ENCODE measurements at regions not wholly inside any gene's neighbourhood (a gene's known extent, or its start where the extent isn't known, plus 50 kb on each side); places are given as distances from the start of the nearest gene placed in this dataset.
"Not testable (repeated sequence)": the region's sequence is repeated elsewhere in the genome, so short reads cannot be mapped to it uniquely, and the experiment has no call there.

DNA sequence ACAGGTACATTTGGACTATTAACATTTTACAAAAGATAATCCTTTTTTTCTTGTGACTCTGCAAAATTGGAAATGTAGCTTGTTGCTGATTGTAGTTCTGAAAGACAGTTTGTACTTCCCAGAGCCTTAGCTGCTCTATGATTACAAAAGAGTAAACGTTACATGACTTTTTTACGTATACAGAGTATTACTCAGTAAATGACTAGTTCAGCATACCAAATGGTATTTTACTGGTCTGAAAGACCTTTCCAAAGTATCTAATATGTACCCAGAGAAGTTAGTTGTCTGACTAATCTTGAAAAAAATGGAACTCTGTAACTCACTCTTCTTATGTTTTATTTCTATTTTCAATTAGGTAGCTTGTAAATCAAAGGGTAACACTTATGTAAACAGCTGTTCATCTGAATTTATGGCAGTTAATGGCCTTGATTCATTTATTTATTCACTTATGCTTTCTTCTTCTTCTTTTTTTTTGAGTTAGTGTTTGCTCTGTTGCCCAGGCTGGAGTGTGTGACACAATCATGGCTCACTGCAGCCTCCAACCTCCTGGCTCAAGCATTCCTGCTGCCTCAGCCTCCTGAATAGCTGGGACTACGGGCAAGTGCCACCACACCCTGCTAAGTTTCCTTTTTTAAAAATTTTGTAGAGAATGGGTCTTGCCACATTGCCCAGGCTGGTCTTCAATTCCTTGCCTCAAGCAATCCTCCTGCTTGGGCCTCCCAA is 151.7 kb downstream of the C3orf38 start:
- POLR2A ChIA-PET, result no interaction called here
- no TSS peak for BruUV-seq (replicated peaks)
- intact Hi-C loops (cut with micrococcal nuclease; ENCODE audit: unreplicated experiment) (no loop called here), in situ Hi-C loops (cut with HindIII; ENCODE audit: low pct_unique_long_range_greater_than_20kb, low sequenced_read_pairs) (no loop called here)
- TF ChIP-seq, protein P1, sequence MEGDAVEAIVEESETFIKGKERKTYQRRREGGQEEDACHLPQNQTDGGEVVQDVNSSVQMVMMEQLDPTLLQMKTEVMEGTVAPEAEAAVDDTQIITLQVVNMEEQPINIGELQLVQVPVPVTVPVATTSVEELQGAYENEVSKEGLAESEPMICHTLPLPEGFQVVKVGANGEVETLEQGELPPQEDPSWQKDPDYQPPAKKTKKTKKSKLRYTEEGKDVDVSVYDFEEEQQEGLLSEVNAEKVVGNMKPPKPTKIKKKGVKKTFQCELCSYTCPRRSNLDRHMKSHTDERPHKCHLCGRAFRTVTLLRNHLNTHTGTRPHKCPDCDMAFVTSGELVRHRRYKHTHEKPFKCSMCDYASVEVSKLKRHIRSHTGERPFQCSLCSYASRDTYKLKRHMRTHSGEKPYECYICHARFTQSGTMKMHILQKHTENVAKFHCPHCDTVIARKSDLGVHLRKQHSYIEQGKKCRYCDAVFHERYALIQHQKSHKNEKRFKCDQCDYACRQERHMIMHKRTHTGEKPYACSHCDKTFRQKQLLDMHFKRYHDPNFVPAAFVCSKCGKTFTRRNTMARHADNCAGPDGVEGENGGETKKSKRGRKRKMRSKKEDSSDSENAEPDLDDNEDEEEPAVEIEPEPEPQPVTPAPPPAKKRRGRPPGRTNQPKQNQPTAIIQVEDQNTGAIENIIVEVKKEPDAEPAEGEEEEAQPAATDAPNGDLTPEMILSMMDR (IDR thresholded peaks at IDR 0.05), result no peak
- TF ChIP-seq, protein P2, sequence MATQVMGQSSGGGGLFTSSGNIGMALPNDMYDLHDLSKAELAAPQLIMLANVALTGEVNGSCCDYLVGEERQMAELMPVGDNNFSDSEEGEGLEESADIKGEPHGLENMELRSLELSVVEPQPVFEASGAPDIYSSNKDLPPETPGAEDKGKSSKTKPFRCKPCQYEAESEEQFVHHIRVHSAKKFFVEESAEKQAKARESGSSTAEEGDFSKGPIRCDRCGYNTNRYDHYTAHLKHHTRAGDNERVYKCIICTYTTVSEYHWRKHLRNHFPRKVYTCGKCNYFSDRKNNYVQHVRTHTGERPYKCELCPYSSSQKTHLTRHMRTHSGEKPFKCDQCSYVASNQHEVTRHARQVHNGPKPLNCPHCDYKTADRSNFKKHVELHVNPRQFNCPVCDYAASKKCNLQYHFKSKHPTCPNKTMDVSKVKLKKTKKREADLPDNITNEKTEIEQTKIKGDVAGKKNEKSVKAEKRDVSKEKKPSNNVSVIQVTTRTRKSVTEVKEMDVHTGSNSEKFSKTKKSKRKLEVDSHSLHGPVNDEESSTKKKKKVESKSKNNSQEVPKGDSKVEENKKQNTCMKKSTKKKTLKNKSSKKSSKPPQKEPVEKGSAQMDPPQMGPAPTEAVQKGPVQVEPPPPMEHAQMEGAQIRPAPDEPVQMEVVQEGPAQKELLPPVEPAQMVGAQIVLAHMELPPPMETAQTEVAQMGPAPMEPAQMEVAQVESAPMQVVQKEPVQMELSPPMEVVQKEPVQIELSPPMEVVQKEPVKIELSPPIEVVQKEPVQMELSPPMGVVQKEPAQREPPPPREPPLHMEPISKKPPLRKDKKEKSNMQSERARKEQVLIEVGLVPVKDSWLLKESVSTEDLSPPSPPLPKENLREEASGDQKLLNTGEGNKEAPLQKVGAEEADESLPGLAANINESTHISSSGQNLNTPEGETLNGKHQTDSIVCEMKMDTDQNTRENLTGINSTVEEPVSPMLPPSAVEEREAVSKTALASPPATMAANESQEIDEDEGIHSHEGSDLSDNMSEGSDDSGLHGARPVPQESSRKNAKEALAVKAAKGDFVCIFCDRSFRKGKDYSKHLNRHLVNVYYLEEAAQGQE (IDR thresholded peaks at IDR 0.05; ENCODE audit: insufficient read depth in 1 of 2, low read depth in 2 of 2, low read length in 1 of 2), result no peak
- TF ChIP-seq POLR2AphosphoS5 (IDR thresholded peaks at IDR 0.05; ENCODE audit: low read depth, low read length) (no peak), TCF7L2 (IDR thresholded peaks at IDR 0.05; ENCODE audit: low read depth, low read length) (no peak), SIN3A (IDR thresholded peaks at IDR 0.05; ENCODE audit: borderline replicate concordance, insufficient read depth, low read depth, low read length) (no peak)
- Histone ChIP-seq H3K4me1 (ENCODE audit: control insufficient read depth, insufficient read depth, low read length) (no peaks in the 10 kb centered on the region), H3K4me3 (ENCODE audit: low read depth in 2 of 2, low read length in 2 of 2) (no peak overlapping the region), H3K27ac (ENCODE audit: low read length) (no peak overlapping the region), H3K27me3 (ENCODE audit: control insufficient read depth, insufficient read depth, low read length) (no peaks in the 10 kb centered on the region), H3K36me3 (ENCODE audit: control insufficient read depth, insufficient read depth, low read length) (no peaks in the 10 kb centered on the region), H3K9me3 (ENCODE audit: control insufficient read depth, insufficient read depth, low read depth, low read length) (no peaks in the 10 kb centered on the region)
- no peak for DNase-seq (ENCODE audit: low read depth, low spot score)
- CTCF ChIA-PET, result interaction anchor here (0.5 kb wide), 1 partner anchor 312 kb away, joined by 3 read pairs; no protein-coding TSS in a partner anchor
- no peak for ATAC-seq

DNA sequence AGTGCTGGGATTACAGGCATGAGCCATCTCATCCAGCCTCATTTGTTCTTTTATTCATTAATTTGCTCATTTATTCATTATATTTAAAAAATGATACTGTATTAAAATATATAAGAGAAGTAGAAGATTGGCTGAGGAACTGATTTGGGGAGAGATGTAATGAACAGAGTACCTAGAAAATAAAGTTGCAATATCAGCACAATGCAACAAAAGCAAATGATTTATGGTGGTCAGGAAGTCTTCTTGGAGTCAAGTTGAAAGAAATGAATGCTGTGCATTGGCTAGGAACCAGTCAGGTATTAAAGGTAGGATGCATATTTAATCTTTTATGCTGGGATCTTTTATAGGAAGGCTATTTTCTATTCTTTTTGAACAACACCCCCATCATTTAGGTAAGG is 152.2 kb downstream of the C3orf38 start:
- ChIA-PET CTCF (interaction anchor here (0.5 kb wide), 1 partner anchor 311 kb away, joined by 3 read pairs; no protein-coding TSS in a partner anchor), POLR2A (no interaction called here)
- intact Hi-C loops (cut with micrococcal nuclease; ENCODE audit: unreplicated experiment), result no loop called here
- Histone ChIP-seq H3K4me3 (ENCODE audit: low read depth in 2 of 2, low read length in 2 of 2) (no peak overlapping the region), H3K36me3 (ENCODE audit: control insufficient read depth, insufficient read depth, low read length) (no peaks in the 10 kb centered on the region), H3K4me1 (ENCODE audit: control insufficient read depth, insufficient read depth, low read length) (no peaks in the 10 kb centered on the region), H3K9me3 (ENCODE audit: control insufficient read depth, insufficient read depth, low read depth, low read length) (no peaks in the 10 kb centered on the region), H3K27ac (ENCODE audit: low read length) (no peak overlapping the region), H3K27me3 (ENCODE audit: control insufficient read depth, insufficient read depth, low read length) (no peaks in the 10 kb centered on the region)
- in situ Hi-C loops (cut with HindIII; ENCODE audit: low pct_unique_long_range_greater_than_20kb, low sequenced_read_pairs), result no loop called here
- TF ChIP-seq, protein P1 (IDR thresholded peaks at IDR 0.05), result no peak
- TF ChIP-seq SIN3A (IDR thresholded peaks at IDR 0.05; ENCODE audit: borderline replicate concordance, insufficient read depth, low read depth, low read length) (no peak), TCF7L2 (IDR thresholded peaks at IDR 0.05; ENCODE audit: low read depth, low read length) (no peak), POLR2AphosphoS5 (IDR thresholded peaks at IDR 0.05; ENCODE audit: low read depth, low read length) (no peak)
- TF ChIP-seq, protein P2 (IDR thresholded peaks at IDR 0.05; ENCODE audit: insufficient read depth in 1 of 2, low read depth in 2 of 2, low read length in 1 of 2), result no peak
- no peak for DNase-seq (ENCODE audit: low read depth, low spot score)
- ATAC-seq, result no peak
- no TSS peak for BruUV-seq (replicated peaks)

DNA sequence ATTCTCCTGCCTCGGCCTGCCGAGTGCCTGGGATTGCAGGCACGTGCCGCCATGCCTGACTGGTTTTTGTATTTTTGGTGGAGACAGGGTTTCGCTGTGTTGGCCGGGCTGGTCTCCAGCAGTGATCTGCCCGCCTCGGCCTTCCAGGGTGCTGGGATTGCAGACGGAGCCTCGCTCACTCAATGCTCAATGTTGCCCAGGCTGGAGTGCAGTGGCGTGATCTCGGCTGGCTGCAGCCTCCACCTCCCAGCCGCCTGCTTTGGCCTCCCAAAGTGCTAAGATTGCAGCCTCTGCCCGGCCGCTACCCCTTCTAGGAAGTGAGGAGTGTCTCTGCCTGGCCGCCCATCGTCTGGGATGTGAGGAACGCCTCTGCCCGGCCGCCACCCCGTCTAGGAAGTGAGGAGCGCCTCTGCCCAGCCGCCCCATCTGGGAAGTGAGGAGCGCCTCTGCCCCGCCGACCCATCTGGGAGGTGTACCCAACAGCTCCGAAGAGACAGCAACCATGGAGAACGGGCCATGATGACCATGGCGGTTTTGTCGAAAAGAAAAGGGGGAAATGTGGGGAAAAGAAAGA is 153.7 kb downstream of the C3orf38 start:
- DNase-seq (ENCODE audit: low read depth, low spot score); POLR2A ChIA-PET; CTCF ChIA-PET; BruUV-seq (replicated peaks); H3K36me3 ChIP-seq (ENCODE audit: control insufficient read depth, insufficient read depth, low read length); H3K4me3 ChIP-seq (ENCODE audit: low read depth in 2 of 2, low read length in 2 of 2); H3K27ac ChIP-seq (ENCODE audit: low read length); H3K4me1 ChIP-seq (ENCODE audit: control insufficient read depth, insufficient read depth, low read length); ATAC-seq; H3K27me3 ChIP-seq (ENCODE audit: control insufficient read depth, insufficient read depth, low read length); in situ Hi-C loops (cut with HindIII; ENCODE audit: low pct_unique_long_range_greater_than_20kb, low sequenced_read_pairs); H3K9me3 ChIP-seq (ENCODE audit: control insufficient read depth, insufficient read depth, low read depth, low read length); intact Hi-C loops (cut with micrococcal nuclease; ENCODE audit: unreplicated experiment): not testable (repeated sequence)

All from Panc1 (cell line).